SK-N-SH treated with all-trans-retinoic acid at 6 μM for 48 hours (cell line): ENCODE measurements at regions not wholly inside any gene's neighbourhood (a gene's known extent, or its start where the extent isn't known, plus 50 kb on each side); places are given as distances from the start of the nearest gene placed in this dataset.

Experiments used
- ARNTL ChIP-seq: fragments of 450-650 bp; formaldehyde crosslinking; IDR thresholded peaks from 2 replicates; pipeline ENCODE4 v1.5.0; 2020; ENCODE audit warnings: low read depth, mild to moderate bottlenecking, moderate library complexity, borderline replicate concordance
- CREB5 ChIP-seq: fragments of 250-450 bp; sonication (Bioruptor Pico); IDR thresholded peaks from 2 replicates; pipeline ENCODE4 v1.5.1; 2020; ENCODE audit warnings: low read depth, mild to moderate bottlenecking, moderate library complexity
- CSDC2 ChIP-seq: fragments of 250-450 bp; sonication (Bioruptor Pico); IDR thresholded peaks from 2 replicates; pipeline ENCODE4 v1.5.0; 2020; ENCODE audit warnings: mild to moderate bottlenecking, moderate library complexity
- ISL1 ChIP-seq: fragments of 250-450 bp; sonication (Bioruptor Pico); IDR thresholded peaks from 2 replicates; pipeline ENCODE4 v2.1.2; 2022; ENCODE audit warnings: mild to moderate bottlenecking, moderate library complexity
- PATZ1 ChIP-seq: fragments of 250-450 bp; sonication (Bioruptor Pico); IDR thresholded peaks from 2 replicates; pipeline ENCODE4 v1.8.0; 2020; ENCODE audit warnings: mild to moderate bottlenecking, moderate library complexity, borderline replicate concordance
- POU6F1 ChIP-seq: fragments of 250-450 bp; sonication (Bioruptor Pico); IDR thresholded peaks from 2 replicates; pipeline ENCODE4 v1.8.0; 2021; ENCODE audit warnings: low read depth, mild to moderate bottlenecking, moderate library complexity, borderline replicate concordance
- RARB ChIP-seq: fragments of 250-450 bp; sonication (Bioruptor Pico); IDR thresholded peaks from 2 replicates; pipeline ENCODE4 v1.8.0; 2021; ENCODE audit warnings: mild to moderate bottlenecking, moderate library complexity
- SNAI2 ChIP-seq: fragments of 250-450 bp; sonication (Bioruptor Pico); IDR thresholded peaks from 2 replicates; pipeline ENCODE4 v1.5.0; 2020; ENCODE audit warnings: mild to moderate bottlenecking, moderate library complexity
- TOX ChIP-seq: fragments of 250-450 bp; sonication (Bioruptor Pico); IDR thresholded peaks from 2 replicates; pipeline ENCODE4 v1.8.0; 2021; ENCODE audit warnings: mild to moderate bottlenecking, moderate library complexity, borderline replicate concordance
- ZC3H10 ChIP-seq: fragments of 250-450 bp; sonication (Bioruptor Pico); IDR thresholded peaks from 2 replicates; pipeline ENCODE4 v1.5.1; 2021; ENCODE audit warnings: mild to moderate bottlenecking, moderate library complexity
- ZFP3 ChIP-seq: fragments of 250-450 bp; sonication (Bioruptor Pico); IDR thresholded peaks from 2 replicates; pipeline ENCODE4 v1.5.0; 2020; ENCODE audit warnings: mild to moderate bottlenecking, moderate library complexity

GRCh38 chr5:74313896-74314295 lies 326.6 kb downstream of the ENC1 start:
- TF ChIP-seq ARNTL (CRISPR knock-in tag) (no peak), PATZ1 (no peak), POU6F1 (CRISPR knock-in tag) (no peak), RARB (no peak), ZFP3 (no peak), ISL1 (CRISPR knock-in tag) (no peak), TOX (CRISPR knock-in tag) (no peak), SNAI2 (CRISPR knock-in tag) (no peak), CSDC2 (no peak), CREB5 (CRISPR knock-in tag) (no peak), ZC3H10 (CRISPR knock-in tag) (no peak)
